ENCODE measurements at regions not wholly inside any gene's neighbourhood (a gene's known extent, or its start where the extent isn't known, plus 50 kb on each side); places are given as distances from the start of the nearest gene placed in this dataset.
"Not testable (repeated sequence)": the region's sequence is repeated elsewhere in the genome, so short reads cannot be mapped to it uniquely, and the experiment has no call there.

- TF ChIP-seq CTCF (IDR thresholded peaks at IDR 0.05; ENCODE audit: extremely low read depth, missing control alignments), result no peak
- DNase-seq (ENCODE audit: low spot score), result no peak
Measured at GRCh38 chr4:75141162-75141561, 208.2 kb downstream of the PARM1 start.

- TF ChIP-seq CTCF (IDR thresholded peaks at IDR 0.05; ENCODE audit: extremely low read depth, missing control alignments), result no peak
- no peak for DNase-seq (ENCODE audit: low spot score)
Measured at GRCh38 chr4:75137302-75137701, 204.4 kb downstream of the PARM1 start.

- no peak for TF ChIP-seq CTCF (IDR thresholded peaks at IDR 0.05; ENCODE audit: extremely low read depth, missing control alignments)
- peak; percentile 21 for DNase-seq (ENCODE audit: low spot score)
Measured at GRCh38 chr4:75135068-75135825, 202.3 kb downstream of the PARM1 start.

GRCh38 chr4:75126870-75127269 lies 194.0 kb downstream of the PARM1 start:
- DNase-seq (ENCODE audit: low spot score), result not testable (repeated sequence)

GRCh38 chr4:75126058-75126457 lies 193.1 kb downstream of the PARM1 start:
- no peak for TF ChIP-seq CTCF (IDR thresholded peaks at IDR 0.05; ENCODE audit: extremely low read depth, missing control alignments)
- DNase-seq (ENCODE audit: low spot score), result no peak

GRCh38 chr4:75122424-75123014 lies 189.6 kb downstream of the PARM1 start:
- TF ChIP-seq CTCF (IDR thresholded peaks at IDR 0.05; ENCODE audit: extremely low read depth, missing control alignments), result no peak
- no peak for DNase-seq (ENCODE audit: low spot score)

GRCh38 chr4:75118739-75119138 lies 185.8 kb downstream of the PARM1 start:
- no peak for TF ChIP-seq CTCF (IDR thresholded peaks at IDR 0.05; ENCODE audit: extremely low read depth, missing control alignments)
- DNase-seq (ENCODE audit: low spot score), result no peak

GRCh38 chr4:75110061-75110460 lies 177.1 kb downstream of the PARM1 start:
- DNase-seq (ENCODE audit: low spot score), result no peak
- TF ChIP-seq CTCF (IDR thresholded peaks at IDR 0.05; ENCODE audit: extremely low read depth, missing control alignments), result no peak

All from GM20000 (cell line).